ENCODE measurements at regions not wholly inside any gene's neighbourhood (a gene's known extent, or its start where the extent isn't known, plus 50 kb on each side); places are given as distances from the start of the nearest gene placed in this dataset.
A peak's percentile ranks its signal among the peaks of the same experiment; 100 is the strongest.

DNA sequence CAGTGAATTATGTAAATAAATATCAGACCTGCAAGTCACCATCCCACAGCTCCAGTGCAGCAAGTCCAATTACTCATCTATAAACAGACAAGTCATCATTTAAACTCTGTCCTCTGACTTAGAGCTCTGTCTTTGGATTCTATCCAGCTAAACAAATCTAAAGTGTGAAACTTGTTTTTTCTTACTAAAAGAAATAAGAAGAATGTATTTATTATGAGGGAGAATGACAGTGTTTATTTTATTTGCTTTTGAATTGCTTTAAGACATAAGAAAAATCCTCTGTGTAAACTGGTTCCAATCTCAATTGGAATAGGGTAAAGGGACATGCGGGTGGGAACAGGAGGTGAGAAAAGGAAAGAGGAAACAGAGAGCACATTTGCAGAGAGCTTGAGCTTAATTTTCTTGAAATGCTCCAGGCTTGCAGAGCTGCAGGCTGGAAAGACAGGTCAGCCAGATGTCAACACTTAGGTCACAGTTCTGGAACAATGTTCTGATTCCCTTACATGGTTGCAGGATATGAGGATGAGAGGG lies 355.8 kb downstream of the MEIS1 start:
- Histone ChIP-seq H3K4me3 (no peak overlapping the region), H3K27ac (replicated peaks in 1 of 4) (peak overlapping the region; percentile 49 to 74 (median 64)), H3K27me3 (no peaks in the 10 kb centered on the region), H3K9me3 (no peaks in the 10 kb centered on the region), H3K36me3 (no peaks in the 10 kb centered on the region), H3K4me1 (peaks cover 0 to 37% (median 30%) of the 10 kb centered on the region in 4 donors)
- WGBS = 15% methylated on average over 1 of the region's 1 CpG
- TF ChIP-seq POLR2A (IDR thresholded peaks at IDR 0.05; ENCODE audit: low read depth) = no peak
- TF ChIP-seq EP300 (IDR thresholded peaks at IDR 0.05) = no peak
- peak; percentile 14 to 57 for TF ChIP-seq POLR2AphosphoS5 (IDR thresholded peaks at IDR 0.05)
- intact Hi-C loops (cut with DNase I) = no loop called here
- DNase-seq (ENCODE audit: extremely low spot score) = no peak

DNA sequence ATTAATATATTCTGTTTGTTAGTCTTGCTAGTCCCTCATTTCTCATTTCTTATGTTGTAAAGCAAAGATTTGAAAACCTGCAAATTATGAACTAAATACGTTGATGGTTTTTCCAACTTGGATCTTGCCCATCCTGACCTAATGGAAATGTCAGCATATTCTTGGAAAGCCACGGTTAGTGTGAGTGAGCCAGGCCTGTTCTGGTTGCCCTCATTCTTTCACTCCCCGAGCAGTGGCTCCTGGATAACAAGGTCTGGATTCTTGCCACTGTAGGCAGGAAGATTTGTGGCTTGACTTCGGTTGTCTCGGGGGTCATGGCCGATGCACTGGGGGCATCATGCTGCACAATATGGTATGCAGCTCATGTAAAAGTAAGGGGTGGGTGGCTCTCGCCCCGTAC lies 359.1 kb downstream of the MEIS1 start:
- H3K27ac ChIP-seq (replicated peaks in 1 of 4) = peak overlapping the region; percentile 16 to 57 (median 28)
- peaks cover 0 to 37% (median 30%) of the 10 kb centered on the region in 4 donors for H3K4me1 ChIP-seq
- H3K4me3 ChIP-seq = no peak overlapping the region
- intact Hi-C loops (cut with DNase I) = no loop called here
- WGBS = 57% methylated on average over 8 of the region's 8 CpGs
- TF ChIP-seq, protein P1, sequence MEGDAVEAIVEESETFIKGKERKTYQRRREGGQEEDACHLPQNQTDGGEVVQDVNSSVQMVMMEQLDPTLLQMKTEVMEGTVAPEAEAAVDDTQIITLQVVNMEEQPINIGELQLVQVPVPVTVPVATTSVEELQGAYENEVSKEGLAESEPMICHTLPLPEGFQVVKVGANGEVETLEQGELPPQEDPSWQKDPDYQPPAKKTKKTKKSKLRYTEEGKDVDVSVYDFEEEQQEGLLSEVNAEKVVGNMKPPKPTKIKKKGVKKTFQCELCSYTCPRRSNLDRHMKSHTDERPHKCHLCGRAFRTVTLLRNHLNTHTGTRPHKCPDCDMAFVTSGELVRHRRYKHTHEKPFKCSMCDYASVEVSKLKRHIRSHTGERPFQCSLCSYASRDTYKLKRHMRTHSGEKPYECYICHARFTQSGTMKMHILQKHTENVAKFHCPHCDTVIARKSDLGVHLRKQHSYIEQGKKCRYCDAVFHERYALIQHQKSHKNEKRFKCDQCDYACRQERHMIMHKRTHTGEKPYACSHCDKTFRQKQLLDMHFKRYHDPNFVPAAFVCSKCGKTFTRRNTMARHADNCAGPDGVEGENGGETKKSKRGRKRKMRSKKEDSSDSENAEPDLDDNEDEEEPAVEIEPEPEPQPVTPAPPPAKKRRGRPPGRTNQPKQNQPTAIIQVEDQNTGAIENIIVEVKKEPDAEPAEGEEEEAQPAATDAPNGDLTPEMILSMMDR (IDR thresholded peaks at IDR 0.05) = no peak
- peak in 1 of 2 donors; percentile 38 for TF ChIP-seq POLR2AphosphoS5 (IDR thresholded peaks at IDR 0.05)
- no peaks in the 10 kb centered on the region for H3K9me3 ChIP-seq
- H3K36me3 ChIP-seq = no peaks in the 10 kb centered on the region
- DNase-seq (ENCODE audit: extremely low spot score) = no peak
- no peaks in the 10 kb centered on the region for H3K27me3 ChIP-seq

DNA sequence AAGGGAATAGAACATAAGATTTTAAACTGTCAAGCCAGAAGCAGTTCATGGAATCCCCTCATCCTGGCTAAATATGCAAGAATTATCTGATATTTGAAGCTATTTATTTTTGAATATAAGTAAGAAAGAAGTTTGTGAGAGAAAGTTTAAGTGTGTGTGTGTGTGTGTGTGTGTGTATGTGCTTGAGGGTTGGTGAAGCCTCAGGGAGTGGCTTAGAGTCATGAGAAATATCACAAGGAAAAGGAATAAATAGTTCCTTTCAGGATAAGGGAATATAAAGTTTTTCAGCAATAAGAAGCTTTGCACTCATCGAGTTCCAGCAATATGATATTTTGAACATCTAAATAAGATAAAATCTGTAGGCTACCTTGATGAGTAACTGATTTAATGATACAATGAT lies 359.6 kb downstream of the MEIS1 start:
- intact Hi-C loops (cut with DNase I) = no loop called here
- TF ChIP-seq POLR2AphosphoS5 (IDR thresholded peaks at IDR 0.05) = no peak
- no peak for TF ChIP-seq POLR2A (IDR thresholded peaks at IDR 0.05; ENCODE audit: low read depth)
- TF ChIP-seq EP300 (IDR thresholded peaks at IDR 0.05) = no peak
- TF ChIP-seq, protein P1 (IDR thresholded peaks at IDR 0.05) = no peak
- H3K27me3 ChIP-seq = no peaks in the 10 kb centered on the region
- H3K36me3 ChIP-seq = no peaks in the 10 kb centered on the region
- no peak for DNase-seq (ENCODE audit: extremely low spot score)
- H3K4me1 ChIP-seq = peaks cover 0 to 35% (median 28%) of the 10 kb centered on the region in 4 donors
- H3K9me3 ChIP-seq = no peaks in the 10 kb centered on the region
- peak overlapping the region; percentile 16 to 57 (median 28) for H3K27ac ChIP-seq (replicated peaks in 1 of 4)
- WGBS = 71% methylated on average over 1 of the region's 1 CpG
- H3K4me3 ChIP-seq = no peak overlapping the region

DNA sequence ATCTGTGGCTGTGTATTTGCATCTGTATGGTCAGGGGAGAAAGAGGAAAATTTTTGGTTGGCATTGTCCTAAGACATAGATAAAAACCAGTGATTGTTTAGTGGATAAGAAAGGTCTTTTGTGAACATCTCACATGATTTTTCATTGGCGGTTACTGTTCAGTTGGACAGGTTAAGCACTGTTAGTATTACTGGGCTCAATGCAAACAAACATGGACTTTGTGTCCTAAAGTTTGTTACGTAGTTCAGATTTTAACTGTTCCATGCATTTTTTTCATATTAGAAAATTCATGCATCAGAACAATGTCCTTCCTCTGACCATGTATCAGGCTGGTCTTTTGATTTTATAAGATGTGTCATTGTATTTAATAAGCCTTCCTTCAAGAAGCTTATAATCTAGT lies 368.0 kb downstream of the MEIS1 start:
- Histone ChIP-seq H3K4me3 (no peak overlapping the region), H3K9me3 (no peaks in the 10 kb centered on the region), H3K36me3 (no peaks in the 10 kb centered on the region), H3K27me3 (no peaks in the 10 kb centered on the region), H3K27ac (replicated peaks in 1 of 4) (peak overlapping the region in 2 of 4 donors; percentile 23 to 35), H3K4me1 (peaks cover 0 to 25% (median 19%) of the 10 kb centered on the region in 4 donors)
- intact Hi-C loops (cut with DNase I) = no loop called here
- TF ChIP-seq EP300 (IDR thresholded peaks at IDR 0.05) (no peak), POLR2A (IDR thresholded peaks at IDR 0.05; ENCODE audit: low read depth) (no peak), POLR2AphosphoS5 (IDR thresholded peaks at IDR 0.05) (no peak)
- TF ChIP-seq, protein P1 (IDR thresholded peaks at IDR 0.05) = no peak
- WGBS = 85% methylated on average over 2 of the region's 2 CpGs
- no peak for DNase-seq (ENCODE audit: extremely low spot score)

DNA sequence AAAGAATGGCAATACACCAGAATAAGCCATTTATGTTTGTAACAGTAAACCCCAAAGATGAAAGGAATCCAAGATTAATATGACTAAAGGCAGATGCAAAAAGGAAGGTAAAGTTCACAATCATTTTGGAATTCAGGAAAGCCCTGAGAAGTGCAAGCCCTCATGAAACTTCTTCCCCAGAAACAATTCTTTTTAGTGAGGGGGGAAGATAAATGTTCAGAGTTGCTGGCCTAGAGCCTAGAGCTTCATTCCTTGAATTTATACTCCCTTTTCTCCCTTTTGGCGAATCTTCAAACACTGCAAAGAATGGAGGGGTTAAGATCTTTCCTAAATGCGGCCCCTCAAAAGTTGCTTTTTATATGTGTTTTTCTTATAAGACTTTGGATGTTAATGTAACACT lies 368.8 kb downstream of the MEIS1 start:
- no peaks in the 10 kb centered on the region for H3K27me3 ChIP-seq
- 38% methylated on average over 2 of the region's 2 CpGs for WGBS
- no peak overlapping the region for H3K4me3 ChIP-seq
- TF ChIP-seq EP300 (IDR thresholded peaks at IDR 0.05) (no peak), POLR2AphosphoS5 (IDR thresholded peaks at IDR 0.05) (no peak)
- TF ChIP-seq, protein P1 (IDR thresholded peaks at IDR 0.05) = no peak
- H3K27ac ChIP-seq (replicated peaks in 1 of 4) = peak overlapping the region; percentile 35 to 57 (median 46)
- H3K9me3 ChIP-seq = no peaks in the 10 kb centered on the region
- H3K4me1 ChIP-seq = peaks cover 0 to 25% (median 19%) of the 10 kb centered on the region in 4 donors
- H3K36me3 ChIP-seq = no peaks in the 10 kb centered on the region
- intact Hi-C loops (cut with DNase I) = no loop called here
- DNase-seq (ENCODE audit: extremely low spot score) = no peak

Data from esophagus muscularis mucosa (tissue), 4 donors.